ENCODE measurements at regions not wholly inside any gene's neighbourhood (a gene's known extent, or its start where the extent isn't known, plus 50 kb on each side); places are given as distances from the start of the nearest gene placed in this dataset.

- TF ChIP-seq BRCA1 (IDR thresholded peaks at IDR 0.05; ENCODE audit: low read depth, low read length) (no peak), BACH1 (IDR thresholded peaks at IDR 0.05; ENCODE audit: low read length) (no peak), ATF3 (IDR thresholded peaks at IDR 0.05; ENCODE audit: insufficient read depth, low read depth, low read length) (no peak)
Observed at GRCh38 chr1:81242103-81242502, 558.6 kb upstream of the ADGRL2 start (continued).

All from H1 (cell line).